ENCODE measurements at regions not wholly inside any gene's neighbourhood (a gene's known extent, or its start where the extent isn't known, plus 50 kb on each side); places are given as distances from the start of the nearest gene placed in this dataset.
"Not testable (repeated sequence)": the region's sequence is repeated elsewhere in the genome, so short reads cannot be mapped to it uniquely, and the experiment has no call there.

DNA sequence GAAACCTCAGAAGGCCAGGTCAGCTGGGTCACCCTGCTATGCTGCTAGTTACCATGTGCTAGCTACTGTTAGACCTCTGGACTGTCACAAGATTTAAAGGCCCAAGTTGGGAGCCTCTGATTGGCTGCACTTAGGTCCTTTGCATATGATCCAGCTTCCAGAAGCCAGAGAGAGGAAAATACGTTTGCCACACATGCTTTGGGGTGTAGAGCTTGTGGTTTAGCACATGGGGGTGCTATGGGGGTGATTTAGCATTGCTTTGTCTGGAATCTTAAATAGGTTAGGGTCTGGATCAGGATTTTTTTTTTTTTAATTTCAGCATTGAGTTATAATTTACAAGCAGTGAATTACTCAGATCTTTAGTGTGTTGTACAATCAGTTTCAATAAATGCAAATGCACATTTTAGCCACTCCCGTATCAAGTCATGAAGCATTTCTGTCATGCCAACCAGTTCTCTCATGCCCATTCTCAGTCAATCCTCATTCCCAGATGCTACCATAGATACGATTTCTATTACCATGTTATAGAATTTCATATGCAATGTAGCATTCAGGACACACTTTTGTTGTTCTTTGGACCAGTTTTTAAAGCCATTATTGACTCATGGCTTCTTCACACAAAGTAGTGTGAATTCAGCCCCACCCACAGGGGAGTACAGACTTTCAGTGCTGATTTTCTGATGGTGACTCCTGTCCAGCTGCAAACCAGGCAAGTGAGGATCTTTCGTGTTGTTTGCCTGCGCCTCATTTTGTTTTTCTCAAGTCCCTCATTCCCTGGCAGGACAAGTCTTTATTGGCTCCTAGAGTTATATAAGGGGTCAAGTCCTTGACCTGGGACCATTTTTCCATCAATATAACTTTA lies 250.4 kb downstream of the LRRC70 start:
- no peak overlapping the region for H3K27ac ChIP-seq
- H3K27me3 ChIP-seq: no peaks in the 10 kb centered on the region
- no peaks in the 10 kb centered on the region for H3K4me1 ChIP-seq
- TF ChIP-seq POLR2A (IDR thresholded peaks at IDR 0.05) (no peak), EP300 (IDR thresholded peaks at IDR 0.05; ENCODE audit: low read depth) (no peak), CTCF (IDR thresholded peaks at IDR 0.05) (no peak), POLR2AphosphoS5 (IDR thresholded peaks at IDR 0.05) (no peak)
- intact Hi-C loops (cut with DNase I; ENCODE audit: low total_unique reads) (no loop called here), in situ Hi-C loops (cut with MboI; ENCODE audit: low pct_ligation_motif_present in 1 of 4, low pct_unique_long_range_greater_than_20kb in 1 of 4, low sequenced_read_pairs in 3 of 4) (no loop called here)
- H3K9me3 ChIP-seq: no peaks in the 10 kb centered on the region
- WGBS, 2 donors (ENCODE audit: low coverage in 1 of 2): 36 to 46% methylated on average over 5 of the region's 5 CpGs
- DNase-seq: no peak
- no peaks in the 10 kb centered on the region for H3K36me3 ChIP-seq
- no peak overlapping the region for H3K4me3 ChIP-seq

GRCh38 chr5:62825623-62826220 lies 247.1 kb downstream of the LRRC70 start:
- TF ChIP-seq POLR2A (IDR thresholded peaks at IDR 0.05): no peak
- TF ChIP-seq CTCF (IDR thresholded peaks at IDR 0.05): no peak
- no peak for TF ChIP-seq EP300 (IDR thresholded peaks at IDR 0.05; ENCODE audit: low read depth)
- no peak for TF ChIP-seq POLR2AphosphoS5 (IDR thresholded peaks at IDR 0.05)
- no peaks in the 10 kb centered on the region for H3K9me3 ChIP-seq
- H3K36me3 ChIP-seq: no peaks in the 10 kb centered on the region
- no peak overlapping the region for H3K4me3 ChIP-seq
- no peaks in the 10 kb centered on the region for H3K4me1 ChIP-seq
- 85 to 90% methylated on average over 5 of the region's 5 CpGs for WGBS, 2 donors (ENCODE audit: low coverage in 1 of 2)
- no peak for DNase-seq
- in situ Hi-C loops (cut with MboI; ENCODE audit: low pct_ligation_motif_present in 1 of 4, low pct_unique_long_range_greater_than_20kb in 1 of 4, low sequenced_read_pairs in 3 of 4): no loop called here
- H3K27me3 ChIP-seq: no peaks in the 10 kb centered on the region
- intact Hi-C loops (cut with DNase I; ENCODE audit: low total_unique reads): no loop called here
- H3K27ac ChIP-seq: no peak overlapping the region

DNA sequence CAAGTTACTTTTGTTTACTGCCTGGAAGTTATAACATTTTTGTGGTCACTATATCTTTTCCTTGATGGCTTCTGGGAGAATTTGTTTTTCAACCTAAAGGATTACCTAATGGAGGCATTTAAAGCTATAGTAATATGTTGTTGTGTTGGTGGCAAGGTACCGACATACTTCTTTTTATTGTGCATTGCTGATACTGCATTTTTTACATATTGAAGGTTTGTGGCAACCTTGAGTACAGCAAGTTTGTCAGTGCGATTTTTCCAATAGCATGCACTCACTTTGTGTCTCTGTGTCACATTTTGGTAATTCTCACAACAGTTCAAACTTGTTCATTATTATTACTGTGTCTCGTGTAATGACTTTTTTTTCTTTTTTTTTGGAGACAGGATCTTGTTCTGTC lies 246.3 kb downstream of the LRRC70 start:
- H3K4me3 ChIP-seq: no peak overlapping the region
- no peaks in the 10 kb centered on the region for H3K27me3 ChIP-seq
- DNase-seq: no peak
- 75 to 79% methylated on average over 2 to 3 of the region's 3 CpGs for WGBS, 2 donors (ENCODE audit: low coverage in 1 of 2)
- no peak for TF ChIP-seq POLR2AphosphoS5 (IDR thresholded peaks at IDR 0.05)
- no peak for TF ChIP-seq EP300 (IDR thresholded peaks at IDR 0.05; ENCODE audit: low read depth)
- no peak for TF ChIP-seq CTCF (IDR thresholded peaks at IDR 0.05)
- TF ChIP-seq POLR2A (IDR thresholded peaks at IDR 0.05): no peak
- H3K27ac ChIP-seq: no peak overlapping the region
- H3K36me3 ChIP-seq: no peaks in the 10 kb centered on the region
- no peaks in the 10 kb centered on the region for H3K9me3 ChIP-seq
- H3K4me1 ChIP-seq: no peaks in the 10 kb centered on the region
- intact Hi-C loops (cut with DNase I; ENCODE audit: low total_unique reads) (no loop called here), in situ Hi-C loops (cut with MboI; ENCODE audit: low pct_ligation_motif_present in 1 of 4, low pct_unique_long_range_greater_than_20kb in 1 of 4, low sequenced_read_pairs in 3 of 4) (no loop called here)

DNA sequence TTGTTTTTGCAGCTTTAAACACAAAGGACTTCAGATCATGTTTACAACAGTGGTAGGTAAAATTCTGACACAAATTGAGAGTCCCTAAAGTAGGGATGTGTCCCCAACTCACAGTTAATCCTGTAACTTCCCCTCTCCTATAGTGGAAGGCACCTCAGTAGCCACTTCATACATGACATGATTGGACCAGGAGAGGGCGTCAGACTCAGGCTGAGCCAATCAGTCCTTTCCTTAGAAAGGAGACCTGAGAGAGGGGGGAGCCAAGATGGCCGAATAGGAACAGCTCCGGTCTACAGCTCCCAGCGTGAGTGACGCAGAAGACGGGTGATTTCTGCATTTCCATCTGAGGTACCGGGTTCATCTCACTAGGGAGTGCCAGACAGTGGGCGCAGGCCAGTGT lies 238.4 kb downstream of the LRRC70 start:
- intact Hi-C loops (cut with DNase I; ENCODE audit: low total_unique reads); DNase-seq; in situ Hi-C loops (cut with MboI; ENCODE audit: low pct_ligation_motif_present in 1 of 4, low pct_unique_long_range_greater_than_20kb in 1 of 4, low sequenced_read_pairs in 3 of 4); H3K4me3 ChIP-seq; H3K4me1 ChIP-seq; H3K9me3 ChIP-seq; H3K36me3 ChIP-seq; H3K27ac ChIP-seq; H3K27me3 ChIP-seq: not testable (repeated sequence)
- 83 to 93% methylated on average over 1 to 6 of the region's 8 CpGs for WGBS, 2 donors (ENCODE audit: low coverage in 1 of 2)

Data from transverse colon (tissue), 4 donors.